ENCODE measurements at regions not wholly inside any gene's neighbourhood (a gene's known extent, or its start where the extent isn't known, plus 50 kb on each side); places are given as distances from the start of the nearest gene placed in this dataset.
"Not testable (repeated sequence)": the region's sequence is repeated elsewhere in the genome, so short reads cannot be mapped to it uniquely, and the experiment has no call there.

DNA sequence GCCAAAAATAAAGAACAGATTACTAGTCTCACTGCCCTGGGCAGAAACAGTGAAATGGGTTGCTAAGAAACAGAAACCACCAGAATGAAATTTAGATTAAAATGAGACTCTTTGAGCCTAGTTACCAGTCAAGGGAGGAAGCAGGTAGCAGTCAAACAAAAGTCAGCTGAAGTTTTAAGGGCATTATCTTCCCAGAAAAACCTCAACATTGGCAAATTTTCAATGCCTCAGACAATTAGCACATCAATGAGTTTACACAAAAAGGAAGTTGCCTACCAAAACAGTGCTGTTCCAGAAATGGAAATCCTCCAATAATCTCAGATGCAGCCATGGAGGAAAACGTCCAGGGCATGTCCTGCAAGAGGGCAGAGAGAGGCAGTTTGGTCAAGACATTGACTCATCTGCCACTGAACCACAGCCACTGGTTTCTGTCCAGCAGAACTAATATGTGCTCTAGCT is 399.7 kb upstream of the ADGRB3 start:
- DNase-seq, result no peak

DNA sequence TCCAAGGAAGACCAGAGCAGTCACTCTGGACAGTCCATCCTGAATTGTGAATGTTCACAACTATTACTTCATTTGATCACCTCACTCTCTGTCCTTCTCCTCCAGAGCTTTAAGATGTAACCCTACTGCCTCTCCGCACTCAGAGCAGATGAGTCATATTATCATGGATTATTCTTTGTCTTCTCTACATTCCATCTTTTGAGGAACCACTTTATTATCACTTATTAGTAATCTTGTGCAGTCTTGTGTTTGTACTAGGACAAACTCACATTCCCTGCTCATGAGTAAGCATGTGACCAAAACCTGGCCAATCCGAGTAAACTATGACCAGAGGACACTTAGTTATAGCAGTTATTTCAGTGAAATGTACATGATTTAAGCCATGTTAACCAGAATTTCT is 401.5 kb upstream of the ADGRB3 start:
- no peak for DNase-seq

DNA sequence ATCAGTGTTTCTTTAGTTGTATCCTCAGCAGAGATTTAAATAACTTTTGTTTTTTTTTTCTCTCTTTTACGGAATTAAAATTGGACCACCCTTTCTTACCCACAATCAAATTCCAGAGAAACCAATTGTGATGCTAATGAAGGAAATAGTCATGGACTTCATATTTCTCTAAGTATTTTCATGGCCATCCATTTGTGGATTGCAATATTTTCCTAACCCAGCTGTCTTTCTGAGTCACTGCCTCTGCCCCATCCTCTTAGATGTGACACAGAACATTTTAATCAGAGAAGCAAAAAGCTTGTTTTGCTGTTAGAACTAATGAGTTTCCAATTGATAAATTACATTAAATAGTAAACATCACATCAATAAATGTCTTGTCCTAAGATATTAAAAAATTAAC is 405.5 kb upstream of the ADGRB3 start:
- DNase-seq, result no peak

DNA sequence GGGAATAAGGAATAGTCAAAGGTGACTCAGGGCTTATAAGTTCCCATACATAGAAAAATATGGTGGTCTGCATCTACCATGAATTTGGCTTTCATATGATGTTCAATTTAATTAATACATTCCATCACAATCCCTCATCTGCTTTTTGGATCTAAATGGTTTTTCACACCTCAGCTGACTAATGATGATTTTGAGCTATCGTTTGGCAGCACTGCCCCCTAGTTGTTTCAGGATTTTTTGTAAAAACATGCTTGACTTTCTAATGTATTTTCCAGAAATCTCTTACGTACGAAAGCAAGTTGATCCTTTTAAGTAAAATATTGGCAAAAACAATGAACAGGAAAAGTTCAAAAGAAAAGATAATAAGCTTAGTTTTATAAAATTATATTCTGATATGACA is 408.6 kb upstream of the ADGRB3 start:
- peak; percentile 6 for DNase-seq

DNA sequence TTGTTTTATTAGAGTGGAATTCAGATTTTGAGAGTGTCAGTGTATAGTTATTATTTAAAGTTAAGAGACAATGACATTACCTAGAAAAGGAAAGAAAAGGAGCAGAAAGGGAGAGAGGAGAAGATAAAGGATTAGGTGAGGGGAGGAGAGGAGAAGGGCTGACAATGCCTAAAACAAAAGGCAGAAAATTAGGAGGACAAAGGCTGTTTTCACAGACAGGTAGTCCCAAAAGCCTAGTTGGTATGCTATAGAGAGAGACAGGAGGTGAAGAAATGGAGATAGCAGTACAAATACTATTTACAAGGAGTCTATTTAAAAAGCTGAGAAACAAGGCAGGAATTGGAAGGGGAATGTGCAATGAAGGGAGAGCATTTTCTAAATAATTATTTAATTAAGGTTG is 409.4 kb upstream of the ADGRB3 start:
- DNase-seq, result no peak

DNA sequence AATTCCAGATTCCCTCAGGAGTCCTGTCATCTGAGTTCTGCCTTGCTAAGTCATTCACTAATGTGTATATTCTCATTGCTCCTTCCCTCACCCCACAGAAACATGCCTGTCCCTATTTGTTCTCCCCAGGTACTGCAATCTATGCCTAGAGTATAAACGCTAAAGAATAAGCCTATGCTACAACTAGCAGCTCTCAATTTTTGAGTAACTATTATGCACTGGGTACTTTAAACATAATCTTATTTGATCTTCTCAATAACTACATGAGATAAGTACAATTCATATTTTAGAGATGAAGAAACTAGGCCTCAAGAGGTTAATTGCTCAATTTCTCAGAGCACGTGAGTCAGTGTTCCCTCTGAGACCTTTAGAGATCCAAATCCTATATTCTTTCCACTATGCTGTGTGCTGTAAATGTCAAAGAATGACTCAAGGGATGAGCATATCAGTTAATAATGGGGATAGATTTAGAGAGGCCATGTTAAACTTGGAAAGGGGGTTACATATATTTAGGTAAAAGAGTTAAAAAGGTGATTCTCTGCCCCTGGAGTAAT is 423.8 kb upstream of the ADGRB3 start:
- no peak for DNase-seq

DNA sequence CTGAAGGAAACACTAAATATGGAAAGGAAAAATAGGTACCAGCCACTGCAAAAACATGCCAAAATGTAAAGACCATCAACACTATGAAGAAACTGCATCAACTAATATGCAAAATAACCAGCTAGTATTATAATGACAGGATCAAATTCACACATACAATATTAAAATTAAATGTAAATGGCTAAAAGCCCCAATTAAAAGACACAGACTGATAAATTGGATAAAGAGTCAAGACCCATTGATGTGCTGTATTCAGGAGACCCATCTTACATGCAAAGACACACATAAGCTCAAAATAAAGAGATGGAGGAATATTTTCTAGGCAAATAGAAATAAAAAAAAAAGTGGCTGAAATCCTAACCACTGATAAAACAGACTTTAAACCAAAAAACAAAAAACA is 427.5 kb upstream of the ADGRB3 start:
- DNase-seq, result not testable (repeated sequence)

DNA sequence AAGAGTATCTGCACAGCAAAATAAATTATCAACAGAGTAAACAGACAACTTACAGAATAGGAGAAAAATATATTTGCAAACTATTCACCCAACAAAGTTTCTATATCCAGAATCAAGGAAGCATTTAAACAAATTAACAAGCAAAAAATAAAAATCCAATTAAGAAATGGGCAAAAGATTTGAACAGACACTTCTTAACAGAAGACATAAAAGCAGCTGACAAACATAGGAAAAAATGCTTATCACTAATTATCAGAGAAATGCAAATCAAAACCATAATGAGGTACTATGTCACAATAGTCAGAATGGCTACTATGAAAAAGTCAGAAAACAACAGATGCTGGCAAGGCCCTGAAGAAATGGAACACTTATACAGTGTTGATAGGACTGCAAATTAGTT is 434.2 kb upstream of the ADGRB3 start:
- DNase-seq, result no peak

DNA sequence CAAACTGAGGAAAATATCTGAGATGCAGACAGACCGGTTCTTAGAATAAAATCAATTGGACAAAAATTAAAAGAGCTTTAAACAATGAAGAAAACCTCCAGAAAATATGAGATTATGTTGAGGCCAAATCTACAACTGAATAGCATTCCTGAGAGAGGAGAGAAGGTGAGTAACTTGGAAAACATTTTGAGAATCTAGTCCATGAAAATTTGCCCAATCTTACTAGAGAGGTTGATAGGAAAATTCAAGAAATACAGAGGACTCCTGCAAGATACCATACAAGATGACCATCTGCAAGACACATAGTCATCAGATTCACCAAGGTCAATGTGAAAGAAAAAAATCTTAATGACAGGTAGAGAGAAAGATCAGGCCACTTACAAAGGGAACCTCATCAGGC is 437.7 kb upstream of the ADGRB3 start:
- DNase-seq, result no peak

DNA sequence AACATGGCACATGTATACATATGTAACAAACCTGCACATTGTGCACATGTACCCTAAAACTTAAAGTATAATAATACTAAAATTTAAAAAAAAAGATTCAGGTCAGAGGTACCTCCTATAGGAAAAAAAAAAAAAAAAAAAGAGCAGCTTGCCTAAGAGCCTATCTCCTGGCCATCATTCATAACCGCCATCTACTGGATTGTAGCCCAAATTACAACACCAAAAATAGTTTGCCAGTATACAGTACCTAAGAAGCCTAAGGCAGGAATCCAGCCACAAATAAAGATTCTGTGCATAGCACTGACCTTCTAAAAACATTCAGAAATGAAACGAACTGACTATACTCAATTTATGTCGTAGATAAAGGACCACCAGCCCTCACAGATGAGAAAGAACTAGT is 438.4 kb upstream of the ADGRB3 start:
- no peak for DNase-seq

DNA sequence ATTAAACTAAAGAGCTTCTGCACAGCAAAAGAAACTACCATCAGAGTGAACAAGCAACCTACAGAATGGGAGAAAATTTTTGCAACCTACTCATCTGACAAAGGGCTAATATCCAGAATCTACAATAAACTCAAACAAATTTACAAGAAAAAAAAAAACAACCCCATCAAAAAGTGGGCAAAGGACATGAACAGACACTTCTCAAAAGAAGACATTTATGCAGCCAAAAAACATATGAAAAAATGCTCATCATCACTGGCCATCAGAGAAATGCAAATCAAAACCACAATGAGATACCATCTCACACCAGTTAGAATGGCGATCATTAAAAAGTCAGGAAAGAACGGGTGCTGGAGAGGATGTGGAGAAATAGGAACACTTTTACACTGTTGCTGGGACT is 439.3 kb upstream of the ADGRB3 start:
- not testable (repeated sequence) for DNase-seq

DNA sequence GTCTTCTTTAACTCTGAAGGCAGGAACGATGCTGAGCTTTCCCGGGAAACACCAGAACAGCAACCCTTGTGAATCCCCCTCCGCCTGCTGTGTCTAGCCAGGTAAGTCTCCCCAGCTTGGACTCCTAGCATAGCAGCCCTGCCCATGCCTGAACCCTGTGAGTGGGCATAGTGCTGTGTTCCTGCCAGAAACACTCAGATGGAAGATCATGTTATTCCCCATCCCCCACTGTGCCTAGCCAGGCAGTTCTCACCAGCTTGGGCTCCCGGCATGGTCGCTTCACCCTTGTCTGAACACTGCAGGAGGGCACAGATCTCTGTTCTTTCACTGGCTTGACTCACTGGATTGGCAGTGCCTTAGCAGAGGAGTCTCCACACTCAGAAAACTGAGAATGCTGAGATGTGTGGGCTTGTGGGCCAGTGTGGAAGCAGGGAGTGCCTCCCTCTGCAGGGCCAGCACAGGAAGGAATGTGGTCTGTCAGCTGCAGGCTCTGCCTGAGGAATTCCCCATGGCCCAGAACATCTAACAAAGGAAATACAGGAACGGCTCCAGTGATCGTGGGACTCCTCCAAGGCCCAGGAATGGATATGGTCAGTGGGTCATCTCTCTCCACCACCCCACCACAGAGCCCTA is 440.1 kb upstream of the ADGRB3 start:
- DNase-seq, result no peak

DNA sequence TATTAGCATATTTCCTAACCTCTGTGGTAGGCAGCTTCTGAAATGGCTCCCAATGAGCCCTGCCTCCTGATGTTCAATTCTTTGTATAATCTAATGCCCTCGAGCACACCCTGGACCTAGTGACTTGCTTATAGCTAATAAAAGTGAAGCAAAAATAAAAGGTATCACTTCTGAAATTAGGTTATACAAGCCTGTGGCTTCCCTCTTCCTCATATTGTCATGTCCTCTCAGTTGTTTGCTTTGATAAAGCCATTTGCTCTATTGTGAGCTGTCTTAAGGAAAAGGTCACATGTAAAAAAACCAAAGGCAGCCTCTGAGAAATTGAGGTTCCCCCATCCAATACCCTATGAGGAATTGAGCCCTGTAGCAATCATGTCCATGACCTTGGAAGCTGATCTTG is 442.1 kb upstream of the ADGRB3 start:
- no peak for DNase-seq

DNA sequence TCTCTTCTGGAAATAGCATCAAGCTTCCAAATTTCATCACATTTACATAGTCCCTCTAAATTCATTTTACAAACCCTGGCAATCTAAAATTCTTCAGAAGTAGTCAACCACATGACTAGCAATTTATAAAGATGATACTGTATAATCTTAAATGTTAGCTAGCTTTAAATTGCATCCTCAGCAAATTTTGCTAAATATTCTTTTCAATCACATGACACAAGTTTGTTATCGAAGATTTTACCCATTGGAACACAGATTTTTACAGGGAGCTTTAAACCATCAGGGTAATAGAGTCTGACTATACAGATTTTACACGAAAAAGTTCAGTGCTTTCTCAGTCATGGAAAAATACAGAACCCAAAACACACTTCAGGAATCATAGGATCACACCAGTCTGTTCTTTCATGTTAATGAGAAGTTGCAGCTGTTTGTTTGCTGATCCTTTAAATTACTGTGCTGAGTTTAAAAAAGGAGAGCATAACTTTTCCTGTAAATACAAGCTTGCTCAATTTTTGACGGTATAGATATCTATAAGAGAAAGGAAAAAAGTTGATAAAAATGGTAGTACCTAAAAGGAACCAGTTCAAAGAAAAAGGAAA is 445.8 kb upstream of the ADGRB3 start:
- DNase-seq, result no peak

DNA sequence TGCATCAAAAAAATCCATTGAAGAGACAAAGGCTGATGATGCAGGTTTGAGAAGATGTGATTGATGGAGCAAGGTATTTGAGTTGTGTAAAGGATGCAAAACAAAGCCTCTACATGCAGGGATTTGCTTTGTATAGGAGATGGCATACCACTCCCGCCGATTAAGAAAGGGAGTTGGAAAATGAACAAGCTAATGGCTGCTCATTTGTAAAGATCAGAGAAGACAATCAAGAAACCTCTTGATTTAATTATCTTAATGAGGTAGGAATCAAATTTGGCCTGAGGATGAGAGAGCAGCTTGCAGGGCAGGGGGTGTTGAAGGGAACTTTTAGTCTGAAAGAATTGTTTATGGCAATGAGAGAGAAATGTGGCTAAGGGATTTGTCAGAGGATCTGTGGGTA is 448.2 kb upstream of the ADGRB3 start:
- DNase-seq, result no peak

DNA sequence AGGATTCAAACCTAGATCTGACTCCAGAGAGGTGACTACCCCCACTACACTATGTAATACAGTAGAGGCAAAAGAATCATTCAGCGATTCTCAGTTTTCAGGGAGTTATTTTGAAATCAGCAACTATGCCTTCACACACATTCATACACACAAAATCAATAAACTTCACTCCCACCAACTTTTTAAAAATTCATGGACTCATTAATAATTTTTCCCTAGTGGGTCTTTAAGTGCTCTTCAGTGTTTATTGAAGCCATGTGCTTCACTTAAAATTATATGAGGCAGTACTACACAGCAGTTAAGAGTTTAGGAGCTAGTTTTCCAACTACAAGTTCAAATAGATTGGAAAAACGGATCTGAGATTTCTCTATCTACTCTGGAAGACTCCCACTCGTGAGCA is 452.7 kb upstream of the ADGRB3 start:
- no peak for DNase-seq

DNA sequence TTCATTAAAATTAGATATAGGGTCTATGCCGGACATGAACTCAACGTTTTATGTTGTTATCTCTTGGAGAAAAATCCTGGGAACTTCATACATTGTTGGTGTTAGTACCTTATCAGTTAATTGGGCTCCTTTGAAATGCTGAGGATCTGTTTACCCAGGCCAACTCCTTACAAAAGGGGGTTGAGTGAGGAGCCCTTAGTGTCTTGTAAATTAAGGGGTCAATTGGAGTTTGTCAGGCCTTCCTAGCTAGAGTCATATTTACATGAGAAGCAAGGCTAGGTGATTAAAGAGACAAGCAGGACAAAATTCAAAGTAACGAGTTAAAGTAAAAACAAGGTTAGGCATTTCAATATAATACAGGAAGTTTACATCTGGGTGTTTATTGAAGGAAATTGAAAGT is 454.1 kb upstream of the ADGRB3 start:
- DNase-seq, result not testable (repeated sequence)

DNA sequence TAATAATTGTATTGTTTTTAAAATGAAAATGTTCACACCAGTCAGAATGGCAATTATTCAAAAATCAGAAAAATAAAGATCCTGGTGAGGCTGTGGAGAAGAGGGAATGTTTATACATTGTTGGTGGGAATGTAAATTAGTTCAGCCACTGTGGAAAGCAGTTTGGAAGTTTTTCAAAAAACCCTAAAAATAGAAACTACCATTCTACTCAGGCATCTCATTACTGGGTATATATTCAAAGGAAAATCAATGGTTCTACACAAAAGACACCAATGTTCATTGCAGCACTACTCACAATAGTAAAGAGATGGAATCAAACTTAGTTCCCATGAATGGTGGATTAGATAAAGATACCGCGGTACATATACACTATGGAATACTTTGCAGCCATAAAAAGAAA is 461.5 kb upstream of the ADGRB3 start:
- no peak for DNase-seq

DNA sequence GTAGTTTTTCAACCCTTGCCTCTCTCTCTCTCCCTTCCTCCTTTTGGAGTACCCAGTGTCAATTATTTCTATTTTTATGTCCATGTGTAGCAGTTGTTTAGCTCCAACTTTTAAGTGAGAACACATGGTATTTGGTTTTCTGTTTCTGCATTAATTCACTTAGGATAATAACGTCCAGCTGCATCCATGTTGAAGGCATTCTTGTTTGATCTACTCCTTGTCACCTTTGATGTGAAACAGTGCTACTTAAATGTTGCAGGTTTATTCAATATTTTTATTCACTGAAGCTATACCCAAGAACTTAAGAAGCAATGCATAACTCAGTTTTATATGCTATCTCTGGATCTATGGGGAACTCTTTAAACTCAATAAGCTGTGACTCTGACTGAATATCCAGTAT is 465.2 kb upstream of the ADGRB3 start:
- DNase-seq, result no peak

DNA sequence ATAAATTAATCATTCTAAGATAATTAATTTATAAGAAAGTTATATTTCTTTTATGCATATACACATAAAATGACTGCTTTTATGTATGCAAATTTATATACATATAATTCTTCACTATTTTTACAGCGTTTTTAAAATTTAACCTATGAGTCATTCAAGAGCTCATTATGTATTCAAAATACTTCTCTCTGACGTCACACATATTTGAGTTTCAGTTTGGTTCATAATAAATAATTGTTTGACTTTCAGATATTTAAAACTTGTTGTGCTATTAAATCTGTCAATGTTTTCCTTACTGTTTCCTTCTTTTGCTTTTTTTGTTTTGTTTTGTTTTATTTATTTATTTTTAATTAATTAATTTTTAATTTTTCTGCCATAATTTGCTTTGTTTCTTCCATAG is 467.5 kb upstream of the ADGRB3 start:
- no peak for DNase-seq

DNA sequence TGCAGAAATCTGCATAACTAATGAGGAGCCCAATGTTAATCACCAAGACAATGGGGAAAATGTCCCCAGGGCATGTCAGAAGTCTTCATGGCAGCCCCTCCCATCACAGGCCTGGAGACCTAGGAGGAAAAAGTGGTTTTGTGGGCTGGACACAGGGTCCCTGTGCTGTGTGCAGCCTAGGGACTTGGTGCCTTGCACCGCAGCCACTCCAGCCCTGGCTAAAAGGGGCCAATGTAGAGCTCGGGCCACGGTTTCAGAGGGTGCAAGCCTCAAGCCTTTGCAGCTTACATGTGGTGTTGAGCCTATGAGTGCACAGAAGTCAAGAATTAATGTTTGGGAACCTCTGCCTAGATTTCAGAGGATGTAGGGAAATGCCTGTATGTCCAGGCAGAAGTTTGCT is 474.3 kb upstream of the ADGRB3 start:
- DNase-seq, result not testable (repeated sequence)

DNA sequence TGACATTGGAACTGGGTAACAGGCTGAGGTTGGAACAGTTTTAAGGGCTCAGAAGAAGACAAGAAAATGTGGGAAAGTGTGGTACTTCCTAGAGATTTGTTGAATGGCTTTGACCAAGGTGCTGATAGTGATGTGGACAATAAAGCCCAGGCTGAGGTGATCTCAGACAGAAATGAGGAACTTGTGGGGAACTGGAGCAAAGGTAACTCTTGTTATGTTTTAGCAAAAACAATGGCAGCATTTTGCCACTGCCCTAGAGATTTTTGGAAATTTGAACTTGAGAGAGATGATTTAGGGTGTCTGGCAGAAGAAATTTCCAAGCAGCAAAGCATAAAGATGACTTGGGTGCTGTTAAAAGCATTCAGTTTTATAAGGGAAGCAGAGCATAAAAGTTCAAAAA is 474.7 kb upstream of the ADGRB3 start:
- DNase-seq, result no peak

DNA sequence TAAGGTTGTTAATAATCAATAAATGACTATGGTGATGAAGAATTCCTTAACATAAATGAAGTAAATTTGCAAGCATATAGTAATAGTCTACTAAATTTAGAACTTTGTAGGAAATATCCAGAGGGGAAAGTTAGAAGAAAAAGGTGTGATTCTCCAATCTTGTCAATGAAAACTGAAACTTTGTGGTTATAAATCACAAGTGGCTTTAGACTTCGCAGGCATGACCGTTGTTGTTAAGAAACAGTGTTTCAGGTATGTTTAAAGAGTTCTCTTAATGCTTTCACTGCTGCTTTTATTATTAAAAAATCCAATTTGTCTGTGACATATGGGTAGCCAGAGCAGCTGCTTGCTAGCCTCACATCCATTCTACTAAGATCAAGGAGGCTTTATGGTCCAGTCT is 475.6 kb upstream of the ADGRB3 start:
- DNase-seq, result no peak

DNA sequence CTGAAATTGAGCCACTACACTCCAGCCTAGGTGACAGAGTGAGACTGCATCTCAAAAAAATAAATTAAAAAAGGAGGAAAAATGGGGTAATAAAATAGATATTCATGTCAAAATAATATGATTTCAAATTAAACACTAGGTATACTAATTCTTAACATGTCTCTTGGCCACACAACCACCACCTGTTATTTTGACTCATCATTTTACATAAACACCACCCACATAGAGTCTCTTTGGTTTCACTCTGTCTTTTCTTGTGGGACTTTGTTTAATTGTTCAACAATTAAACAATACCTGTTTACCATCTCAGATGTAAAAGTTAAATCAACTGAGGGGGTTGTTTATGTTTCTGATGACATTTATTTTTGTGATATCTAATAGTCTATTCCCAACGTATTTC is 476.8 kb upstream of the ADGRB3 start:
- no peak for DNase-seq
